Mesenchymal stem cell (in vitro differentiated cells and primary cell): ENCODE measurements at regions not wholly inside any gene's neighbourhood (a gene's known extent, or its start where the extent isn't known, plus 50 kb on each side); places are given as distances from the start of the nearest gene placed in this dataset.

Source experiments
- DNase-seq: peaks from one replicate; pipeline ENCODE4 v3.0.0-alpha.2; 2013
- H2AFZ ChIP-seq: one replicate; pipeline ENCODE4 v1.6.1; 2013; ENCODE audit warnings: low read depth, mild to moderate bottlenecking, control low read depth, inconsistent platforms, low read length, moderate library complexity
- H2AK5ac ChIP-seq: 2 replicates; pipeline ENCODE4 v1.6.1; 2013; ENCODE audit warnings: low read length, moderate library complexity, mild to moderate bottlenecking, inconsistent platforms; ENCODE audit not compliant: severe bottlenecking
- H2BK120ac ChIP-seq: one replicate; pipeline ENCODE4 v1.6.1; 2013; ENCODE audit warnings: low read depth, mild to moderate bottlenecking, inconsistent platforms, low read length, moderate library complexity
- H2BK12ac ChIP-seq, 2 experiments: one replicate each; pipeline ENCODE4 v1.6.1; 2013; ENCODE audit warnings: inconsistent platforms in 2 of 2, low read length in 2 of 2, mild to moderate bottlenecking in 2 of 2, moderate library complexity in 2 of 2, control low read depth in 1 of 2
- H2BK15ac ChIP-seq: one replicate; pipeline ENCODE4 v1.6.1; 2013; ENCODE audit warnings: mild to moderate bottlenecking, low read depth, inconsistent platforms; ENCODE audit not compliant: poor library complexity, severe bottlenecking
- H2BK5ac ChIP-seq: 2 replicates; pipeline ENCODE4 v1.6.1; 2013; ENCODE audit warnings: low read depth, mild to moderate bottlenecking, low read length, control low read depth, inconsistent platforms; ENCODE audit not compliant: poor library complexity, severe bottlenecking
- H3K14ac ChIP-seq, 2 experiments: one replicate each; pipeline ENCODE4 v1.6.1; 2013; ENCODE audit warnings: inconsistent platforms in 2 of 2, low read length in 2 of 2, control low read depth in 1 of 2, mild to moderate bottlenecking in 1 of 2, moderate library complexity in 1 of 2
- H3K18ac ChIP-seq, 2 experiments: one replicate each; pipeline ENCODE4 v1.6.1; 2013; ENCODE audit warnings: inconsistent platforms in 2 of 2, low read length in 2 of 2, control low read depth in 1 of 2, low read depth in 1 of 2, mild to moderate bottlenecking in 1 of 2
- H3K23ac ChIP-seq, 2 experiments: one replicate each; pipeline ENCODE4 v1.6.1; 2013; ENCODE audit warnings: inconsistent platforms in 2 of 2, low read length in 2 of 2, mild to moderate bottlenecking in 2 of 2, moderate library complexity in 2 of 2, control low read depth in 1 of 2
- H3K27ac ChIP-seq: 2 replicates; pipeline ENCODE4 v1.5.1; 2013; ENCODE audit warnings: mild to moderate bottlenecking, moderate library complexity, low read length, control low read depth, inconsistent platforms; ENCODE audit not compliant: poor library complexity, severe bottlenecking
- H3K27me3 ChIP-seq, 2 experiments: 2 replicates each; pipeline versions ENCODE4 v1.6.1 to v1.7.0; 2013; ENCODE audit warnings: low read length in 2 of 2, mild to moderate bottlenecking in 2 of 2, moderate library complexity in 2 of 2, control low read depth in 1 of 2, inconsistent platforms in 1 of 2; ENCODE audit not compliant: control insufficient read depth in 1 of 2, insufficient read depth in 1 of 2
- H3K36me3 ChIP-seq, 2 experiments: 2 replicates each; pipeline versions ENCODE4 v1.6.1 to v1.7.0; 2013; ENCODE audit warnings: low read length in 2 of 2, control low read depth in 1 of 2, inconsistent platforms in 1 of 2, low read depth in 1 of 2, mild to moderate bottlenecking in 1 of 2; ENCODE audit not compliant: insufficient read depth in 2 of 2, control insufficient read depth in 1 of 2
- H3K4ac ChIP-seq, 2 experiments: one replicate each; pipeline ENCODE4 v1.6.1; 2013; ENCODE audit warnings: inconsistent platforms in 2 of 2, low read length in 2 of 2, mild to moderate bottlenecking in 2 of 2, moderate library complexity in 2 of 2, control low read depth in 1 of 2, low read depth in 1 of 2
- H3K4me1 ChIP-seq: 2 replicates; pipeline ENCODE4 v1.6.1; 2013; ENCODE audit warnings: low read depth, low read length, control low read depth; ENCODE audit not compliant: control insufficient read depth, insufficient read depth
- H3K4me2 ChIP-seq: 2 replicates; pipeline ENCODE4 v1.6.1; 2013; ENCODE audit warnings: low read length, mild to moderate bottlenecking, inconsistent platforms; ENCODE audit not compliant: poor library complexity, severe bottlenecking
- H3K4me3 ChIP-seq, 2 experiments: 2 replicates each; pipeline versions ENCODE4 v1.5.1 to v1.7.0; 2013; ENCODE audit warnings: low read length in 2 of 2, mild to moderate bottlenecking in 2 of 2, control low read depth in 1 of 2, low read depth in 1 of 2; ENCODE audit not compliant: insufficient read depth in 1 of 2
- H3K79me1 ChIP-seq: replicated peaks from 2 replicates; pipeline ENCODE4 v1.6.1; 2013; ENCODE audit warnings: mild to moderate bottlenecking, control low read depth, low read length, inconsistent platforms; ENCODE audit not compliant: poor library complexity, severe bottlenecking
- H3K9ac ChIP-seq: 2 replicates; pipeline ENCODE4 v1.7.0; 2013; ENCODE audit warnings: mild to moderate bottlenecking, low read length, moderate library complexity
- H3K9me3 ChIP-seq: 2 replicates; pipeline ENCODE4 v1.7.0; 2013; ENCODE audit warnings: mild to moderate bottlenecking, low read length; ENCODE audit not compliant: control insufficient read depth
- H4K8ac ChIP-seq: one replicate; pipeline ENCODE4 v1.6.1; 2013; ENCODE audit warnings: inconsistent platforms, mild to moderate bottlenecking, low read length, moderate library complexity
- H4K91ac ChIP-seq: one replicate; pipeline ENCODE4 v1.6.1; 2013; ENCODE audit warnings: mild to moderate bottlenecking, low read length, inconsistent platforms
- WGBS: methylation state at CpG from one replicate; pipeline ENCODE4 v1.1.7; 2013; ENCODE audit warnings: mixed read lengths; 5-methylcytosine and 5-hydroxymethylcytosine counted together

GRCh38 chr12:5310151-5310550 lies 121.8 kb upstream of the NTF3 start:
- no peak overlapping the region for H4K91ac ChIP-seq
- no peak overlapping the region for H2AFZ ChIP-seq
- no peak overlapping the region for H2AK5ac ChIP-seq
- no peak overlapping the region for H2BK5ac ChIP-seq
- H2BK15ac ChIP-seq: no peak overlapping the region
- no peaks in the 10 kb centered on the region for H3K79me1 ChIP-seq
- peaks cover 4% of the 10 kb centered on the region for H3K9me3 ChIP-seq
- no peak overlapping the region for H4K8ac ChIP-seq
- H2BK120ac ChIP-seq: no peak overlapping the region
- no peak overlapping the region for H3K9ac ChIP-seq
- H3K27me3 ChIP-seq: no peaks in the 10 kb centered on the region
- no peak overlapping the region for H3K18ac ChIP-seq
- no peak overlapping the region for H2BK12ac ChIP-seq
- no peak overlapping the region for H3K27ac ChIP-seq
- WGBS: no CpG with 5 or more reads among the region's 1 CpG
- no peak overlapping the region for H3K4me2 ChIP-seq
- no peaks in the 10 kb centered on the region for H3K36me3 ChIP-seq
- DNase-seq: no peak
- H3K4me3 ChIP-seq: no peak overlapping the region
- H3K14ac ChIP-seq: no peak overlapping the region
- no peaks in the 10 kb centered on the region for H3K4me1 ChIP-seq
- H3K4ac ChIP-seq: no peak overlapping the region
- no peak overlapping the region for H3K23ac ChIP-seq

GRCh38 chr12:5317556-5317955 lies 114.4 kb upstream of the NTF3 start:
- DNase-seq: no peak
- Histone ChIP-seq H2AFZ (no peak overlapping the region), H2BK15ac (no peak overlapping the region)

GRCh38 chr12:5318874-5319273 lies 113.0 kb upstream of the NTF3 start:
- Histone ChIP-seq H3K27me3 (peaks cover 0 to 3% of the 10 kb centered on the region in 2 experiments), H3K14ac (no peak overlapping the region), H3K9me3 (peaks cover 6% of the 10 kb centered on the region), H3K18ac (no peak overlapping the region), H2BK12ac (no peak overlapping the region), H3K4me2 (no peak overlapping the region), H2BK15ac (no peak overlapping the region), H4K91ac (no peak overlapping the region), H2BK5ac (no peak overlapping the region), H2BK120ac (no peak overlapping the region), H2AK5ac (no peak overlapping the region), H3K4me1 (no peaks in the 10 kb centered on the region), H3K27ac (no peak overlapping the region), H3K4me3 (no peak overlapping the region), H3K4ac (no peak overlapping the region), H4K8ac (no peak overlapping the region), H3K9ac (peak overlapping the region; percentile 37), H2AFZ (no peak overlapping the region), H3K36me3 (no peaks in the 10 kb centered on the region), H3K23ac (no peak overlapping the region), H3K79me1 (no peaks in the 10 kb centered on the region)
- no peak for DNase-seq

More at GRCh38 chr12:5317556-5317955, 114.4 kb upstream of the NTF3 start:
- Histone ChIP-seq H4K8ac (no peak overlapping the region), H3K9ac (no peak overlapping the region), H3K18ac (no peak overlapping the region), H3K36me3 (no peaks in the 10 kb centered on the region), H3K9me3 (peaks cover 4% of the 10 kb centered on the region), H3K27ac (no peak overlapping the region), H3K14ac (no peak overlapping the region), H2BK5ac (no peak overlapping the region), H3K23ac (no peak overlapping the region), H2BK12ac (no peak overlapping the region), H3K4me2 (no peak overlapping the region), H3K79me1 (no peaks in the 10 kb centered on the region), H4K91ac (no peak overlapping the region), H3K4ac (no peak overlapping the region), H3K27me3 (no peaks in the 10 kb centered on the region), H2AK5ac (no peak overlapping the region), H3K4me3 (no peak overlapping the region), H3K4me1 (no peaks in the 10 kb centered on the region), H2BK120ac (no peak overlapping the region)

- H2AK5ac ChIP-seq: no peak overlapping the region
- no peak overlapping the region for H4K91ac ChIP-seq
These were observed 103.0 kb upstream of the NTF3 start for GRCh38 chr12:5328669-5329517.

More at GRCh38 chr12:5328669-5329517, 103.0 kb upstream of the NTF3 start:
- no peak overlapping the region for H2BK120ac ChIP-seq
- H3K27ac ChIP-seq: no peak overlapping the region
- peaks cover 1% of the 10 kb centered on the region for H3K9me3 ChIP-seq
- H3K14ac ChIP-seq: no peak overlapping the region
- H2BK15ac ChIP-seq: no peak overlapping the region
- no peak overlapping the region for H3K23ac ChIP-seq
- no peak overlapping the region for H3K4ac ChIP-seq
- H4K8ac ChIP-seq: no peak overlapping the region
- H3K9ac ChIP-seq: no peak overlapping the region
- H3K36me3 ChIP-seq: no peaks in the 10 kb centered on the region
- peaks cover 0 to under 1% of the 10 kb centered on the region in 2 experiments for H3K27me3 ChIP-seq
- no peak overlapping the region for H2BK5ac ChIP-seq
- no peak overlapping the region for H3K4me3 ChIP-seq
- DNase-seq: no peak
- no peak overlapping the region for H3K18ac ChIP-seq
- H2AFZ ChIP-seq: no peak overlapping the region
- no peaks in the 10 kb centered on the region for H3K4me1 ChIP-seq
- H2BK12ac ChIP-seq: no peak overlapping the region
- no peak overlapping the region for H3K4me2 ChIP-seq
- no peaks in the 10 kb centered on the region for H3K79me1 ChIP-seq
- 54% methylated on average over 7 of the region's 7 CpGs for WGBS
